Endothelial cell of umbilical vein (primary cell): ENCODE measurements at regions not wholly inside any gene's neighbourhood (a gene's known extent, or its start where the extent isn't known, plus 50 kb on each side); places are given as distances from the start of the nearest gene placed in this dataset.

ENCODE experiments used
- BruUV-seq: library from RNA; stranded (reverse); fragments of 400-500 nt; replicated peaks from 2 replicates; lab custom pipeline; 2021; lab: Mats Ljungman, UMichigan
- CTCF ChIA-PET: fragments of 300-600, 350-600 bp; sonication (Branson Sonifier 250); formaldehyde crosslinking; loops from one replicate; lab custom pipeline; 2021; ENCODE audit warnings: antibody characterized with exemption, inconsistent platforms; lab: Charles Lee
- POLR2A ChIA-PET: fragments of 300-600, 350-600 bp; sonication (Branson Sonifier 250); formaldehyde crosslinking; loops from one replicate; lab custom pipeline; 2021; ENCODE audit warnings: antibody characterized with exemption, inconsistent platforms; lab: Charles Lee
- DNase-seq: peaks from one replicate; pipeline ENCODE4 v3.0.0-alpha.2; 2011; ENCODE audit warnings: low read depth, low spot score
- FAIRE-seq: peaks from 2 replicates; lab custom pipeline; 2011; peaks lifted over from hg19 to GRCh38; lab: Jason Lieb, UNC
- H2AFZ ChIP-seq: 2 replicates; pipeline ENCODE4 v1.6.0; 2012; ENCODE audit warnings: low read depth, low read length, control low read depth, inconsistent platforms
- H3K27ac ChIP-seq: 2 replicates; pipeline ENCODE4 v1.5.1; 2011; ENCODE audit warnings: low read depth, mild to moderate bottlenecking, control low read depth, low read length, moderate library complexity; ENCODE audit not compliant: insufficient read depth
- H3K27me3 ChIP-seq, 2 experiments: 2 replicates each; pipeline versions ENCODE4 v1.6.0 to v1.6.1; 2011; ENCODE audit warnings: low read length in 2 of 2, mixed read lengths in 1 of 2; ENCODE audit not compliant: control insufficient read depth in 2 of 2, insufficient read depth in 2 of 2
- H3K36me3 ChIP-seq, 2 experiments: 2 replicates in 1 of 2; 3 replicates in 1 of 2; pipeline ENCODE4 v1.5.1; 2011; ENCODE audit warnings: low read length in 2 of 2, mild to moderate bottlenecking in 1 of 2, moderate library complexity in 1 of 2; ENCODE audit not compliant: control insufficient read depth in 2 of 2, insufficient read depth in 2 of 2; ENCODE audit errors: extremely low read depth in 1 of 2
- H3K4me1 ChIP-seq: 3 replicates; pipeline ENCODE4 v1.5.1; 2011; ENCODE audit warnings: mild to moderate bottlenecking, low read length; ENCODE audit not compliant: control insufficient read depth, insufficient read depth; ENCODE audit errors: extremely low read depth
- H3K4me2 ChIP-seq: 2 replicates; pipeline ENCODE4 v1.6.1; 2011; ENCODE audit warnings: low read length, control low read depth, mixed read lengths; ENCODE audit not compliant: insufficient read depth
- H3K4me3 ChIP-seq, 3 experiments: fragments of 200-600 bp in 1 of 3; sonication (generic), shearing (Covaris generic) in 1 of 3; replicated peaks in 1 of 3; 2 replicates each; pipeline ENCODE4 v1.5.1; 2011 to 2016; ENCODE audit warnings: control low read depth in 3 of 3, low read length in 3 of 3, mild to moderate bottlenecking in 2 of 3, inconsistent platforms in 1 of 3, low read depth in 1 of 3, moderate library complexity in 1 of 3; ENCODE audit not compliant: insufficient read depth in 1 of 3
- H3K79me2 ChIP-seq: 2 replicates; pipeline ENCODE4 v1.6.0; 2012; ENCODE audit warnings: low read length, inconsistent platforms; ENCODE audit not compliant: control insufficient read depth, insufficient read depth
- H3K9ac ChIP-seq: replicated peaks from 2 replicates; pipeline ENCODE3; 2011; ENCODE audit warnings: low read length, control low read depth; ENCODE audit not compliant: insufficient read depth; ENCODE audit errors: extremely low read depth
- H3K9me1 ChIP-seq: replicated peaks from 3 replicates; pipeline ENCODE4 v1.6.0; 2011; ENCODE audit warnings: mild to moderate bottlenecking, low read length; ENCODE audit not compliant: control insufficient read depth, insufficient read depth; ENCODE audit errors: extremely low read depth
- H3K9me3 ChIP-seq: replicated peaks from 2 replicates; pipeline ENCODE4 v1.5.1; 2012; ENCODE audit warnings: low read length, inconsistent platforms; ENCODE audit not compliant: control insufficient read depth, insufficient read depth
- H4K20me1 ChIP-seq: replicated peaks from 2 replicates; pipeline ENCODE3; 2011; ENCODE audit warnings: mild to moderate bottlenecking, low read length; ENCODE audit not compliant: control insufficient read depth, insufficient read depth; ENCODE audit errors: extremely low read depth
- EZH2 ChIP-seq: IDR thresholded peaks from 2 replicates; pipeline ENCODE4 v1.6.1; 2012; ENCODE audit warnings: borderline replicate concordance, low read depth, mild to moderate bottlenecking, moderate library complexity, low read length, inconsistent platforms; ENCODE audit not compliant: severe bottlenecking
- GATA2 ChIP-seq: IDR thresholded peaks from 2 replicates; pipeline ENCODE4 v1.7.0; 2011; ENCODE audit warnings: low read depth, mild to moderate bottlenecking, moderate library complexity, mixed read lengths, low read length; ENCODE audit not compliant: insufficient read length, insufficient read depth
- JUN ChIP-seq: IDR thresholded peaks from 2 replicates; pipeline ENCODE4 v1.6.1; 2011; ENCODE audit warnings: borderline replicate concordance, low read depth; ENCODE audit not compliant: insufficient read length, insufficient read depth
- MAX ChIP-seq: IDR thresholded peaks from 2 replicates; pipeline ENCODE4 v1.6.1; 2011; ENCODE audit not compliant: insufficient read depth, insufficient read length
- MYC ChIP-seq: IDR thresholded peaks from one replicate; pipeline ENCODE4 v1.6.1; 2011; ENCODE audit warnings: mild to moderate bottlenecking, low read depth, low read length
- POLR2A ChIP-seq: IDR thresholded peaks from 2 replicates; pipeline ENCODE4 v1.6.1; 2012; ENCODE audit warnings: low read depth, mild to moderate bottlenecking, control low read depth, low read length
- POLR2AphosphoS5 ChIP-seq: IDR thresholded peaks from 2 replicates; pipeline ENCODE4 v1.6.1; 2012; ENCODE audit warnings: low read depth, mild to moderate bottlenecking, control low read depth, low read length, moderate library complexity; ENCODE audit not compliant: insufficient read depth
- dilution Hi-C: fragments of 300-500 bp; cut with MboI; formaldehyde crosslinking; loops from one replicate; pipeline ENCODE4 v1.15.0; 2019; ENCODE audit warnings: low sequenced_read_pairs; ENCODE audit not compliant: extremely low pct_ligation_motif_present
- intact Hi-C: fragments of 100-400 bp; cut with micrococcal nuclease; formaldehyde crosslinking; loops from one replicate; pipeline ENCODE4 v1.10.0; 2022
- TF ChIP-seq, protein P1 (sequence below), 2 donors: IDR thresholded peaks; 1 replicate in 1 of 2; 2 replicates in 1 of 2; pipeline ENCODE4 v1.5.1; 2011; ENCODE audit warnings: low read length in 2 of 2, mild to moderate bottlenecking in 2 of 2, moderate library complexity in 2 of 2, control low read depth in 1 of 2, inconsistent platforms in 1 of 2, low read depth in 1 of 2; ENCODE audit not compliant: insufficient read depth in 1 of 2; ENCODE audit errors: extremely low read depth in 1 of 2

- Histone ChIP-seq H3K79me2 (no peaks in the 10 kb centered on the region), H4K20me1 (no peaks in the 10 kb centered on the region), H3K9me1 (no peaks in the 10 kb centered on the region), H3K4me2 (no peak overlapping the region), H3K27ac (no peak overlapping the region), H3K4me3 (no peak overlapping the region), H2AFZ (no peak overlapping the region), H3K36me3 (no peaks in the 10 kb centered on the region), H3K27me3 (no peaks in the 10 kb centered on the region), H3K4me1 (no peaks in the 10 kb centered on the region), H3K9me3 (no peaks in the 10 kb centered on the region), H3K9ac (no peak overlapping the region)
- intact Hi-C loops = no loop called here
- POLR2A ChIA-PET = no interaction called here
- no peak for FAIRE-seq
- BruUV-seq = no TSS peak
- TF ChIP-seq POLR2A (no peak), JUN (no peak), MYC (no peak), GATA2 (no peak), POLR2AphosphoS5 (no peak), MAX (no peak), EZH2 (no peak)
- TF ChIP-seq, protein P1, sequence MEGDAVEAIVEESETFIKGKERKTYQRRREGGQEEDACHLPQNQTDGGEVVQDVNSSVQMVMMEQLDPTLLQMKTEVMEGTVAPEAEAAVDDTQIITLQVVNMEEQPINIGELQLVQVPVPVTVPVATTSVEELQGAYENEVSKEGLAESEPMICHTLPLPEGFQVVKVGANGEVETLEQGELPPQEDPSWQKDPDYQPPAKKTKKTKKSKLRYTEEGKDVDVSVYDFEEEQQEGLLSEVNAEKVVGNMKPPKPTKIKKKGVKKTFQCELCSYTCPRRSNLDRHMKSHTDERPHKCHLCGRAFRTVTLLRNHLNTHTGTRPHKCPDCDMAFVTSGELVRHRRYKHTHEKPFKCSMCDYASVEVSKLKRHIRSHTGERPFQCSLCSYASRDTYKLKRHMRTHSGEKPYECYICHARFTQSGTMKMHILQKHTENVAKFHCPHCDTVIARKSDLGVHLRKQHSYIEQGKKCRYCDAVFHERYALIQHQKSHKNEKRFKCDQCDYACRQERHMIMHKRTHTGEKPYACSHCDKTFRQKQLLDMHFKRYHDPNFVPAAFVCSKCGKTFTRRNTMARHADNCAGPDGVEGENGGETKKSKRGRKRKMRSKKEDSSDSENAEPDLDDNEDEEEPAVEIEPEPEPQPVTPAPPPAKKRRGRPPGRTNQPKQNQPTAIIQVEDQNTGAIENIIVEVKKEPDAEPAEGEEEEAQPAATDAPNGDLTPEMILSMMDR (IDR thresholded peaks at IDR 0.05; ENCODE audit: extremely low read depth in 1 of 2, insufficient read depth in 1 of 2, low read depth in 1 of 2, low read length in 2 of 2) = no peak
- dilution Hi-C loops = no loop called here
- CTCF ChIA-PET = interaction anchor here (2.5 kb wide), 1 partner anchor 20 kb away, joined by 9 read pairs; no protein-coding TSS in a partner anchor
- no peak for DNase-seq
Observed at GRCh38 chrX:130974323-130974722, 71.3 kb upstream of the ENOX2 start.
